SK-N-SH treated with all-trans-retinoic acid at 6 μM for 48 hours (cell line): ENCODE measurements at regions not wholly inside any gene's neighbourhood (a gene's known extent, or its start where the extent isn't known, plus 50 kb on each side); places are given as distances from the start of the nearest gene placed in this dataset.

Source experiments
- ARNTL ChIP-seq: fragments of 450-650 bp; formaldehyde crosslinking; IDR thresholded peaks from 2 replicates; pipeline ENCODE4 v1.5.0; 2020; ENCODE audit warnings: low read depth, mild to moderate bottlenecking, moderate library complexity, borderline replicate concordance
- PPARA ChIP-seq: fragments of 250-450 bp; sonication (Bioruptor Pico); IDR thresholded peaks from 2 replicates; pipeline ENCODE4 v1.5.0; 2020; ENCODE audit warnings: mild to moderate bottlenecking, borderline replicate concordance
- ZFP30 ChIP-seq: fragments of 450-650 bp; formaldehyde crosslinking; IDR thresholded peaks from 2 replicates; pipeline ENCODE4 v1.5.0; 2022; ENCODE audit warnings: mild to moderate bottlenecking, moderate library complexity
- ZNF8 ChIP-seq: fragments of 450-650 bp; formaldehyde crosslinking; IDR thresholded peaks from 2 replicates; pipeline ENCODE4 v1.5.0; 2020; ENCODE audit warnings: mild to moderate bottlenecking, moderate library complexity

DNA sequence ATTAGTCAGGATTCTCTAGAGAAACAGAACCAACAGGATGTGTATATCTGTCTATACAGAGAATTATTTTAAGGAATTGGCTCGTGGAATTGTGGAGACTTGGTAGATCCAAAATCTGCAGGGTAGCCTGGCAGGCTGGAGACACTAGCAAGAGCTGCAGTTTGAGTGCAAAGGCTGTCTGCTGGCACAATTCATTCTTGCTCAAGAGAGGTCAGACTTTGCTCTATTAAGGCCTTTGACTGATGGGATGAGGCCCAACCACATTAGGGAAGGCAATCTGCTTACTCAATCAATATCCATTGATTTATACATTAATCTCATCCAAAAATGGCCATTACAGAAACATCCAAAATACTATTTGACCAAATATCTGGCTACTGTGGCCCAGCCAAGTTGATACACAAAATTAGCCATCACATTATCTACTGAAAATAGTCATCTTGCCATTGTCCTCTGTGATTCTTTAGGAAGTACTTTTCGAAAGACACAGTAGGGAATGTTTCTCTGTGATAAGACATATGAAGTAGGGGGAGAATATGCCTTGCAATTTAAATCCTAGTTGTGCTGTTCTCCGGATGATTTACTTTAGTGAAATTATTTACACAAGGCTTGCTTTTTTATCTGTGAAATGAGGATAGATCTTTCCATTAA is 873.8 kb downstream of the ROBO2 start:
- TF ChIP-seq ZFP30 (CRISPR knock-in tag) (no peak), PPARA (CRISPR knock-in tag) (no peak), ZNF8 (CRISPR knock-in tag) (no peak), ARNTL (CRISPR knock-in tag) (no peak)
